ENCODE measurements at regions not wholly inside any gene's neighbourhood (a gene's known extent, or its start where the extent isn't known, plus 50 kb on each side); places are given as distances from the start of the nearest gene placed in this dataset.

DNA sequence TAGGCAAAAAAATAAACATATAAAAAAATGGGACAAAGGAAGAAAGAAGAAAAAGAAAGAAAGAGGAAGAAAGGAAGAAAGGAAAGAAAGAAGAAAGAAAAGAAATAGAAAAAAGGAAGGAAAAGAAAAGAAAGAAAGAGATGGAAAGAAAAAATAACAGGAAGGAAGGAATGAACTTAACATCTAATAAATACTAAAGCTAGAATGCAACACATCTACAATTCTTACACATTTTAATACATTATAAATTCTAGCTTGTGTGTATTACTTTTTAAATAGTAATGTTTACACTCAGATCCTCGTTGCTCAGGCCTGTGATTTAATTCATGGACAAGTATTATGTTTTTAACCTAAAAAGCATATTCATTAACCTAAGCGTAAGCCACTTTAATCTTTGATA is 703.0 kb upstream of the KIF2B start:
- TF ChIP-seq, protein P1, sequence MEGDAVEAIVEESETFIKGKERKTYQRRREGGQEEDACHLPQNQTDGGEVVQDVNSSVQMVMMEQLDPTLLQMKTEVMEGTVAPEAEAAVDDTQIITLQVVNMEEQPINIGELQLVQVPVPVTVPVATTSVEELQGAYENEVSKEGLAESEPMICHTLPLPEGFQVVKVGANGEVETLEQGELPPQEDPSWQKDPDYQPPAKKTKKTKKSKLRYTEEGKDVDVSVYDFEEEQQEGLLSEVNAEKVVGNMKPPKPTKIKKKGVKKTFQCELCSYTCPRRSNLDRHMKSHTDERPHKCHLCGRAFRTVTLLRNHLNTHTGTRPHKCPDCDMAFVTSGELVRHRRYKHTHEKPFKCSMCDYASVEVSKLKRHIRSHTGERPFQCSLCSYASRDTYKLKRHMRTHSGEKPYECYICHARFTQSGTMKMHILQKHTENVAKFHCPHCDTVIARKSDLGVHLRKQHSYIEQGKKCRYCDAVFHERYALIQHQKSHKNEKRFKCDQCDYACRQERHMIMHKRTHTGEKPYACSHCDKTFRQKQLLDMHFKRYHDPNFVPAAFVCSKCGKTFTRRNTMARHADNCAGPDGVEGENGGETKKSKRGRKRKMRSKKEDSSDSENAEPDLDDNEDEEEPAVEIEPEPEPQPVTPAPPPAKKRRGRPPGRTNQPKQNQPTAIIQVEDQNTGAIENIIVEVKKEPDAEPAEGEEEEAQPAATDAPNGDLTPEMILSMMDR (IDR thresholded peaks at IDR 0.05) = no peak
- TF ChIP-seq POLR2AphosphoS5 (IDR thresholded peaks at IDR 0.05; ENCODE audit: low read depth, low read length) = no peak

All from Panc1 (cell line).